Glomerular endothelial cell (primary cell): ENCODE measurements at regions not wholly inside any gene's neighbourhood (a gene's known extent, or its start where the extent isn't known, plus 50 kb on each side); places are given as distances from the start of the nearest gene placed in this dataset.
"Not testable (repeated sequence)": the region's sequence is repeated elsewhere in the genome, so short reads cannot be mapped to it uniquely, and the experiment has no call there.

Experiments
- DNase-seq: peaks from one replicate; pipeline ENCODE4 v3.0.0-alpha.2; 2011; ENCODE audit warnings: low read depth, low spot score; ENCODE audit errors: extremely low read depth

DNA sequence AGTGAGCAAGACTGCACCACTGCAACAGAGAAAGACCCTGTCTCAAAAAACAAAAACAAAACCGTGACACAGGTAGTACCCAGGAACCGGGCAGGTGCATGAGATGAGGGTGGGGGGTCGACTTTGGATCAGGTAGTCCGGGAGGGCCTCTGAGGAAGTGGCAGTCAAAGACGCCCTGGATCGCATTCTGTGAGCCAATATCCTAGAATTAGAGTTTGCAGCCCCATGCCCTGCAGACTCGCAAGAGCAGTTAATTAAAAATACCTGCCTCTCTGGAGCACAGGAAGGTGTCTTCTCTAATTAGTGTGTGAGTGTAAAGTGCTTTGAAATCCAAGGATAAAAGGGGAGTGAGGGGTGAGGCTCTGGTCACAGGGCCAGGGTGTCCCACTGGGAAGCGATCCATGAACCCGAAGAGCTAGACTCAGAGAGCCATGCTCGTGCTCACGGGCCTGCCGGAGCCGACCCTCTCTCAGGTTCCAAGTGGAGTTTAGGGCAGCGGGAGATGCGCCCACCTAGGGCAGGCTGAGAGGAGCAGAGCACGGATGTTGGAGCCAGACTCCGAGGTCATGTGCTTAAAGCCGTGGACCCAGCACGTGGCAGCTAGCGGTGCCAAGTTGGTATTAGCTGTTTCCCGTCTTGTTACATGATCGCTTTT lies 74.7 kb upstream of the PTPN1 start:
- DNase-seq, result no peak

DNA sequence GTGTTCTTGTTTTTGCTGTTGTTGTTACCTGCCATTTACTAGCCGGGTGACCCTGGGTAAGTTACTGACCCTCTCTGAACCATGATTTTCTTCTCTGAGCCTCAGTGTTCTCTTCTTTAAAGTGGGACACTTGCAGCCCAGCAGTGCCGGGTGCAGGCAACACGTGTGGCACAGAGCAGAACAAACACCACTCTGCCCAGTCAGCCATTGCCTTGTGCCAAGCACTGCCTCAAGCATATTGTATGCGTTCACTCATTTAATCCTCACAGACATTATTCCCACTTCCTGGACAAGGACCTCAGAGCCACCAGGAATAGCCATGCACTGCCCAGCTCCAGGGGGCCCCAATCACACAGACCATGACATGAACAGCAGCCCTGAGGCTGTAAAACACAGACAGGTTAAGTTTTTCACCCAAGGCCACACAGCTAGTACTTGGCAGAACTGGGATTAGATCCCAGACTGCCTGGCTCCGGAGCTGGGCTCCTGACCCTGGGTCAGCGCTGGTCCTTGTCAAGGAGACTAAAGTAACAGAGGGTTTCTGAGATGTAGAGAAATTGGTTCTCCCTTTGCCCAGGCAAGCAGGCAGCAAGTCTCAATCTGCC lies 74.0 kb upstream of the PTPN1 start:
- DNase-seq, result no peak

GRCh38 chr20:50436696-50437095 lies 73.5 kb upstream of the PTPN1 start:
- no peak for DNase-seq

DNA sequence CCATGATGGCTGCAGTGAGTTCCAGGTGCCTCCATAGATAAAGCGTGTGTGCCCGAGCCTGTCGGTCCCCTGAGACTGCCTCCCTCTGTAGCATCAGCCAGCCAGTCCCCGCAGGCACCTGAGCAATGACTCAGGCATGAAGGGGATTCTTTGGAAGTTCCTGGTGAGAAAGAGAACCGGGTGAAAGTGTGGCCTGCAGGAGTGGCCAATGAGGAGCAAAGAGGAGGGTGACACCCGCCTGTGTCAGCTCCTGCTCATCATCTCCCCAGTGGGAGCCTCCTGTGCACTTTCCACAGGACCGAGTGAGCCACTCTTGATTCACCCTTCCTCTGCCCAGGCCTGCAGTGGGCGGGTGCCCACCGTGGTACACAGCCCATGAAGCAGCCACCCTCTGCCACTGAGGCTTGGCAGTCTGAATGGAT lies 71.2 kb upstream of the PTPN1 start:
- no peak for DNase-seq

- DNase-seq, result no peak
Observed at GRCh38 chr20:50439539-50440453, 70.4 kb upstream of the PTPN1 start.

DNA sequence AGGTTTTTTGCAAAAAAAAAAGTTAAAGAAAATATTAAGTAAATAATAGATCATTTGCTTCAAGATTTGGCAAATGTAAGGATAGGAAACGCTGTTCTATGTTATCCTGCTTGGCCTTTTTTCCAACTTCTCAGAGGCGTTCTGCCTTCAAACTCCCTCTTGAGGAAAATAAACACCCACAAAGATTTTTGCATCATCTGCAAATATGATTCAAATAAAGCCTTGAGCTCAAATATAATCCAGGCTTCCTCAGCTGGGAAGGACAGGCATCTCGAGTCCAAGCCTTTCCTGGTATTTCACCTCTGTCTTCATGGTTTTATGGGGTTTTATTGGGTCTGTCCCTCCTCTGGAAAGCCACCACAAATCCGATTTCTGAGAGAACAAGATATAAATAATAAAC lies 67.7 kb upstream of the PTPN1 start:
- DNase-seq, result no peak

DNA sequence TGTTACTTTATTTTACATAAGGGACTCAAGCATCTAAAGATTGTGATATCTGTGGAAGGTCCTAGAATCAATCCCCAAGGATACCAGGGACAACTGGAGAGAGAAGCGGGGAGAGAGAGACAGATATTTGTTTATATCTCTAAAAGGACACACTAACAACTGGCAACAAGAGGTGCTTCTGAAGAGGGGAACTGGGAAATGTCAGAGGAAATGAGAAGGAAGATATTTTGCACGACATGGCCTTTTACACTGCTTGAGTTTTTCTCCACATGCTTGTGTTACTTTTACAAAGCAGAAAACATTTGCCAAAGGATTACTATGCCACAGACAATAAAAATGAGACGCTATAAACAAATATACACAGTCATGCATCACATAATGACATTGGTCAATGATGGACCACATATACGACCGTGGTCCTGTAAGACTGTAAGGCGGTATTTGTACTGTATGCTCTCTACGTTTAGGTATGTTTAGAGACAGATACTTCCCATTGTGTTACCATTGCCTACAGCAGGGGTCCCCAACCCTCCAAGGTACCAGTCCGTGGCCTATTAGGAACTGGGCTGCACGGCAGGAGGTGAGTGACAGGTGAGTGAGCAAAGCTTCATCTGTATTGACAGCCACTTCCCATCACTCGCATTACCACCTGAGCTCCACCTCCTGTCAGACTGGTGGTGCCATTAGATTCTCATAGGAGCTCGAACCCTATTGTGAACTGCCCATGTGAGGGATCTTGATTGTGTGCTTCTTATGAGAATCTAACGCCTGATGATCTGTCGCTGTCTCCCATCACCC lies 64.6 kb upstream of the PTPN1 start:
- no peak for DNase-seq

DNA sequence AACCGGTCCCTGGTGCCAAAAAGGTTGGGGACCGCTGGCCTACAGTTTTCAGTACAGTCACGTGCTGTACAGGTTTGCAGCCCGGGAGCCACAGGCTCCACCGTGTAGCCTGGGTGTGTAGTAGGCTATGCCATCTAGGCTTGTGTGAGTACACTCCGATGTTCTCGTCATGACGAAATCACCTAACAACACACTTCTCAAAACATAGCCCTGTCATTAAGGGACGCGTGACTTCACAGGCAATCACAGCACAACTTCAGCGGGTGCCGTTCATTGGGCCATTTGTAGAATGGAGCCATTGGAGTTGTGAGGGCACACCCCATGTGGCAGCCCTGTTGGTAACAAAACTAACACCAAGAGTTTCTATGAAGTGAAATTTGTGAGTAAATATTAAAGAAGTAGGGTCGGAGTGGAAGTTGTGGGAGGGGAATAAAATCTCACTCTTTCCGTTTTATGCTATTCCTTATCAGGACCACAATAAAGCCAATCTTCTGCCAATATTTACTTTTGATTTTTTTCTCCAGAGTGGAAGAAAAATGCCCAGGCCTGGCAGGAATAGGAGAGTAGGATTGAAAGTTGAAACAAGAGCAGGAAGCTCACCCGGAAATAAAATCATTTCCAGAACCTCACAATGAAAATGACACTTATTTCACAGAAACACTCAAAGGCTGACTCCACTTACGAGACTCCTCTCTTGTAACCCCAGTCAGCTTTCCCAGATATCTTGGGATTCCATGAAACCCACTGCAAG lies 63.7 kb upstream of the PTPN1 start:
- DNase-seq, result no peak

DNA sequence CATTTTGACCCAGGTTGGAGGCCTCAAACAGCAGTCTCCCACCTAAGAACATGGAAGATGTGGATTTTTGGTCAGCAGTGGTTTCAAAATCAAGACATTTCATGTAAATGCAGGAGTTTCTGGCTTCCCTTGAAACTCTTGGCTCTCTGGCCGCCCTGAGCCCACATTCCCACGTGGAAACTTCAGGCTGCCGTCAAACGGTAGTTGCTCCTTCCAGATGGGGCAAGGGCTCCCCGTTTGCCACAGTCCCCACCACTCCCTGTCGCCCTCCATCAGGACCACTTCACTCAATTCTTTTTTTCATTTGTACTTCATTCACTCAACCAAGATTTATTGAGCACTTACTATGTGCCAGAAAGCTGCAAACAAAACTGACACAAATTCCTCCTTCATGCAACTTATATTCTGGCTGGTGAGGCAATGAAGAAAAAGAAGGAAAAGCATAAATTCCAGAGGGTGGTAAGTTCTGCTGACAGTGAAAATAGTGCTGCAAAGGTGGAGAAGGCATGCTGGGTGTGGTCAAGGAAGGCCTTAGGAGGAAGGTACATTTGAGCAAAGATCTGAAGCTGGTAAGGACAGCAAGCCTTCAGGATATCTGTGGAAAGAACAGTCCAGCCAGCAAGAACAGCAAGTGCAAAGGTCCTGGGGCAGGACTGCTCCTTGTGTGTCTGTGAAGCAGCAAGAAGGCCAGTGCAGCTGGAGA lies 62.9 kb upstream of the PTPN1 start:
- DNase-seq, result no peak

DNA sequence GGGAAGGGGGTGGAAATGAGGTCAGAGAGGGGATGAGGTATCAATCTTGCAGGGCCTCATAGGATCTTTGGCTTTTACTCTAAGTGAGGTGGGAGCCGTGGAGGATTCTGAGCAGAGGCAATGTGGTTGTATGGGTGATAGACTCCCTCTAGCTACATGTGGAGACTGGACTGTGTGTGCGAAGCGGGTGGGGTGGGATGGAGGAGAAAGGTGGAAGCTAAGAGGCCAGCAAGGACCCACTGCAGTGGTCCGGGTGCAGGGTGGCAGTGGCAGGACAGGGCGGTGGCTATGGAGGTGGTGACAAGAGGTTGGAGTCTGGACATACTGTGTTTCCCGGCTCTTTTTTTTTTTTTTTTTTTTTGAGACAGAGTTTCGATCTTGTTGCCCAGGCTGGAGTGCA lies 62.4 kb upstream of the PTPN1 start:
- no peak for DNase-seq

DNA sequence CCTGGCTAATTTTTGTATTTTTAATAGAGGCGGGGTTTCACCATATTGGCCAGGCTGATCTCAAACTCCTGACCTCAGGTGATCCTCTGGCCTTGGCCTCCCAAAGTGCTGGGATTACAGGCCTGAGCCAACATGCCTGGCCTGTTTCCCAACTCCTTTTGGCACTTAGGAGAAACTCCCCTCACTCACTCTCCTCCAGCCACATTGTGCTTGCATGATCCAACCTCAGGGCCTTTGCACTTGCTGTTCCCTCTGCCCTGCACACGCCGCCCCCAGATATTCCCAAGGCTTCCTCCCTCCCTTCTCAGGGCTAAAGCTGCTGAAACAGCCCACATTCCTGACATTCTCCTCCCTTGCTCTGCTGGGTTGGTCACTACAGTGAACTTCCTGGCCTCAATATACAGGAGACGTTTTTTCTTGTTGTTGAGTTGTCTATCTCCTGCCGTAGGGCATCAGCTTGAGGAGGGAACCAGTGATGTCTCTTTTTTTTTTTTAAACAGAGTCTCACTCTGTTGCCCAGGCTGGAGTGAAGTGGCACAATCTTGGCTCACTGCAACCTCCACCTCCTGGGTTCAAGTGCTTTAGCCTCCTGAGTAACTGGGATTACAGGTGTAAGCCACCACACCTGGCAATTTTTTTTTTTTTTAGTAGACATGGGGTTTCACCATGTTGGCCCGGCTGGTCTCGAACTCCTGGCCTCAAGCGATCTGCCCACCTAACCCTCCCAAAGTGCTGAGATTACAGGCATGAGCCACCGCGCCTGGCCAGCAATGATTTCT lies 61.4 kb upstream of the PTPN1 start:
- DNase-seq, result not testable (repeated sequence)

- no peak for DNase-seq
Observed at GRCh38 chr20:50449738-50450492, 60.3 kb upstream of the PTPN1 start.

GRCh38 chr20:50450493-50450826 lies 59.7 kb upstream of the PTPN1 start:
- DNase-seq, result no peak

GRCh38 chr20:50450881-50451752 lies 59.1 kb upstream of the PTPN1 start:
- DNase-seq, result no peak

DNA sequence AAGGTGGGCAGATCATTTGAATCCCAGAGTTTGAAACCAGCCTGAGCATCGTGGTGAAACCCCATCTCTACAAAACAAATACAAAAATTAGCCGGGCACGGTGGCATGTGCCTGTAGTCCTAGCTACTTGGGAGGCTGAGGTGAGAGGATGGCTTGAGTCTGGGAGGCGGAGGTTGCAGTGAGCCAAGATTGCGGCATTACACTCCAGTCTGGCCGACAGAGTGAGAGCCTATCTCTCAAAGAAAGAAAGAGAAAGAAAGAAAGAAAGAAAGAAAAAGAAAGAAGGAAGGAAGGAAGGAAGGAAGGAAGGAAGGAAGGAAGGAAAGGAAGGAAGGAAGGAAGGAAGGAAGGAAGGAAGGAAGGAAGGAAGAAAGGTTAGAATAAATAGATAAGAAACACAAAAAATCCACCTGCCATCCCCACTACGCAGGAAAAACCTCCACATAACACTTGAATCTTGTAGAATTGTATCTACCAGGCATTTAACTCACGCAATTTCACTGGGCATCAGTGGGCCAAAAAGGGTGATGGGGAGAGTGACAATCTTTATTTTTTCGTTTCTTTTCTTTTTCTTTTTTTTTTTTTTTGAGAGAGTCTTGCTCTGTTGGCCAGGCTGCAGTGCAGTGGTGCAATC lies 58.3 kb upstream of the PTPN1 start:
- not testable (repeated sequence) for DNase-seq

DNA sequence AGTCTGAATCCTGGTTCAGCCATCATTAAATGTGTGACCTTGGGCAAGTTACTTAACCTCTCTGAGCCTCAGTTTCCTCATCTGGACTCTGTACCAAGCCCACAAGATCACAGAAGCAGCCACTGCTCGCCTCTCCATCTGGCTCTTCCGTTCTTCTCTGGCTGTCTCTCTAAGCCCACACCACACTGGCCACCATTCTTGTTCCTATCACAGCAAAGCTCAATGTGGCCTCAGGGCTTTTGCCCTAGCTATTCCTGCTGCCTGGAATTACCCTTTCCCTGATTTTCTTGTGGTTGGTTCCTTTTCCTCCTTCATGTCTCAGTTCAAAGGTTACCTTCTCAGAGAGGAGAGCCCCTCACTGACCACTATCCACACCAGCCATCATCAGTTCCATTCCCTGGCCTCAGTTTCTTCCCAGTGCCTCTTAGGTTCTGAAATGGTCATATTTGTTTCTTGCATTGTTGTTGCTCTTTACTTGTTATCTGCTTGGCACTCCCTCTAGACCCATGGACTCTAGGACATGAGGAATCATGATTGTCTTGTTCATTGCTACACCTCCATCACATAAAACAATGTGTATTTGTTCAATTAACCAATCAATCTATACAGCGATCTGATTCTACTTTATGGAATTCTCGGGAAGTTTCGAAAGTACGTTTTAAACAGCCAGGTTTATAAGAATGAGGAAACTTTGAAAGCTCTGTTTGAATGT lies 56.5 kb upstream of the PTPN1 start:
- DNase-seq, result no peak
